Epithelial cell of proximal tubule (primary cell): ENCODE measurements at regions not wholly inside any gene's neighbourhood (a gene's known extent, or its start where the extent isn't known, plus 50 kb on each side); places are given as distances from the start of the nearest gene placed in this dataset.
"Not testable (repeated sequence)": the region's sequence is repeated elsewhere in the genome, so short reads cannot be mapped to it uniquely, and the experiment has no call there.

ENCODE experiments used
- DNase-seq: peaks from one replicate; pipeline ENCODE4 v3.0.0-alpha.2; 2011; ENCODE audit warnings: low read depth
- H3K4me3 ChIP-seq: 2 replicates; pipeline ENCODE4 v1.5.1; 2011; ENCODE audit warnings: low read depth, mild to moderate bottlenecking, low read length
- CTCF ChIP-seq: conservative IDR thresholded peaks from 2 replicates; pipeline ENCODE4 v1.5.1; 2012; ENCODE audit warnings: low read depth, mild to moderate bottlenecking, low read length

DNA sequence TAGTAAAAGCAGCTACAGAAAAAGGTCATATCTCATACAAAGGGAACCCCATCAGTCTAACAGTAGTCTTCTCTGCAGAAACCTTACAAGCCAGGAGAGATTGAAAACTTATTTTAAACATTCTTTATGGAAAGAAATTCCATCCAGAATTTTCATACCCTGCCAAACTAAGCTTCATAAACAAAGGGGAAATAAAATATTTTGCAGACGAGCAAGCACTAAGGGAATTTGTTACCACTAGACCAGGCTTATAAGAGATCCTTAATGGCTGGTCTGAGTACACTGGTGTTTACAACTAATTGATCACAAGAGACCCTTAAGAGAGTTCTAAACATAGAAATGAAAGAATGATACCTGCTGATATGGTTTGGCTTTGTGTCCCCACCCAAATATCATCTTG, 128.6 kb upstream of the TNFSF11 start:
- no peak for TF ChIP-seq CTCF
- H3K4me3 ChIP-seq = no peak overlapping the region
- no peak for DNase-seq

DNA sequence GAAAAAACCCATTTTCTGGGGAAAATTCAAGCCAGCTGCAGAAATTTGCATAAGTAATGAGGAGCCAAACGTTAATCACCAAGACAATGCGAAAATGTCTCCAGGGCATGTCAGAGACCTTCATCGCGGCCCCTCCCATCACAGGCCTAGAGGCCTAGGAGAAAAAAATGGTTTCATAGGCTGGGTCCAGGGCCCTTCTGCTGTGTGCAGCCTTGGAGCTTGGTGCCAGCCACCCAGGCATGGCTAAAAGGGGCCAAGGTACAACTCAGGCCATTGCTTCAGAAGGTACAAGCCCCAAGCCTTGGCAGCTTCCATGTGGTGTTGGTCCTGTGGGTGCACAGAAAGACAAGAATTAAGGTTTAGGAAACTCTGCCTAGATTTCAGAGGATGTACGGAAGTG, 127.4 kb upstream of the TNFSF11 start:
- H3K4me3 ChIP-seq, DNase-seq: not testable (repeated sequence)

- no peak for DNase-seq
- TF ChIP-seq CTCF = no peak
- H3K4me3 ChIP-seq = no peak overlapping the region
Observed at GRCh38 chr13:42453091-42453645, 120.8 kb upstream of the TNFSF11 start.

DNA sequence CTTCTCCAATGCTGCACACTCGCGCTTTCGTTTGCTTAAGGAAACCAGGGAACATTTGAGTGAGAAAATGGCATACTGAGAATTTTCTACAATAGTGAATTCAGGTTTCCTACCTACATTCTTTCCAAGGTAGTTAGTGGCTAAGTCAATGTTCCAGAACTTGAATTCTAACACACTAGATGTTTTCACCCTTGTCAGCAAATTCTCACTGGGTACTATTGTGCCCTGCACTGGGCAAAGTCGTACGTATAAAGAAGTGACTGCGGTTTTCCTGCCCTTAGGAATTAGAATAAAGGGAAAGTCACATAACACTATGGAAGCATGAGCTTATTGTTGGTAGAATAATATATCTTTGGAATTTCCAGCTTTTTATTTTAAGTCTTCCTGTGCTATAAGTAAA, 119.2 kb upstream of the TNFSF11 start:
- H3K4me3 ChIP-seq = no peak overlapping the region
- DNase-seq = no peak
- TF ChIP-seq CTCF = no peak

DNA sequence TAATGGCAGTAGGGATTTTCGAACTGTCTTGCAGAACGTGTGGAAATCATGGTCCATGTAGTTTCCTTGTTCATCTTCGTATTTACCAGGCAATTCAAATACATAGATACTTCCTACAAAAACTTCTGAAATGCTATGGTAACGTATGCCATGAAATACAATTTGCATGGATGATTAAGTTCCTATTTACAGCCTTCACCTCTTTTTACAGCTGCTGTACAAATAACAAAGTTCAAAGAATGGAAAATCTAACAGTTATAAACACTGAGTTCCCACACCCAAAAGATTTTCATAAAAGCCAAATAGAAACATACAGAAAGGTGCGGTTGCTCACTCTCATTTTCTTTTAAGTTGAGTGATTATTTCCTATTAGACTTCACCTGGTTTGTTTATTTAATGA, 115.8 kb upstream of the TNFSF11 start:
- no peak for DNase-seq
- TF ChIP-seq CTCF = no peak
- no peak overlapping the region for H3K4me3 ChIP-seq

- H3K4me3 ChIP-seq = no peak overlapping the region
- DNase-seq = no peak
- TF ChIP-seq CTCF = no peak
Observed at GRCh38 chr13:42466123-42466522, 107.8 kb upstream of the TNFSF11 start.

- no peak overlapping the region for H3K4me3 ChIP-seq
- DNase-seq = no peak
- no peak for TF ChIP-seq CTCF
Observed at GRCh38 chr13:42466609-42467008, 107.3 kb upstream of the TNFSF11 start.

GRCh38 chr13:42474954-42475353, 99.0 kb upstream of the TNFSF11 start:
- no peak overlapping the region for H3K4me3 ChIP-seq

More at GRCh38 chr13:42474954-42475353, 99.0 kb upstream of the TNFSF11 start:
- TF ChIP-seq CTCF = no peak
- no peak for DNase-seq
